ENCODE measurements at regions not wholly inside any gene's neighbourhood (a gene's known extent, or its start where the extent isn't known, plus 50 kb on each side); places are given as distances from the start of the nearest gene placed in this dataset.

DNA sequence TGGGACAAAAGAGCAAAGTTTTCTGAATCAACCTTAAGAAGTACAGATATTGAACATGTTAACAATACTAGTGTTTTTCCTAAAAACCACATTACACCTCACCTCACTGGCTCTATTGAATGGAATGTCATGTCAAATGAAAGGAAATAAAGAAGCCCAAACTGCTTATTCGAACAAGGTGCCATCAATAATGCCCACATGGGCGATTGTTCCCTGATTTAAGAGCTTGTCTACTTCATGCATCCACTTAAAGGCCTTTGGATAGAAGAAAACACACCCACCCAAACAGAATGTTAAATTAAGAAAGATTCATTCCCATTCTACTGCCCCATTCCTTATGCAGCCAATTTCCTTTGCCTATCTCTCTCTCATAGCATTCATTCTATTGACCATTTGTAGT is 118.5 kb upstream of the PAQR3 start:
- H2AFZ ChIP-seq (ENCODE audit: low read length) = no peak overlapping the region
- no TSS peak for BruUV-seq (replicated peaks)
- TF ChIP-seq, protein P1, sequence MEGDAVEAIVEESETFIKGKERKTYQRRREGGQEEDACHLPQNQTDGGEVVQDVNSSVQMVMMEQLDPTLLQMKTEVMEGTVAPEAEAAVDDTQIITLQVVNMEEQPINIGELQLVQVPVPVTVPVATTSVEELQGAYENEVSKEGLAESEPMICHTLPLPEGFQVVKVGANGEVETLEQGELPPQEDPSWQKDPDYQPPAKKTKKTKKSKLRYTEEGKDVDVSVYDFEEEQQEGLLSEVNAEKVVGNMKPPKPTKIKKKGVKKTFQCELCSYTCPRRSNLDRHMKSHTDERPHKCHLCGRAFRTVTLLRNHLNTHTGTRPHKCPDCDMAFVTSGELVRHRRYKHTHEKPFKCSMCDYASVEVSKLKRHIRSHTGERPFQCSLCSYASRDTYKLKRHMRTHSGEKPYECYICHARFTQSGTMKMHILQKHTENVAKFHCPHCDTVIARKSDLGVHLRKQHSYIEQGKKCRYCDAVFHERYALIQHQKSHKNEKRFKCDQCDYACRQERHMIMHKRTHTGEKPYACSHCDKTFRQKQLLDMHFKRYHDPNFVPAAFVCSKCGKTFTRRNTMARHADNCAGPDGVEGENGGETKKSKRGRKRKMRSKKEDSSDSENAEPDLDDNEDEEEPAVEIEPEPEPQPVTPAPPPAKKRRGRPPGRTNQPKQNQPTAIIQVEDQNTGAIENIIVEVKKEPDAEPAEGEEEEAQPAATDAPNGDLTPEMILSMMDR (conservative IDR thresholded peaks at IDR 0.05; ENCODE audit: low read length) = no peak
- no peak for TF ChIP-seq EZH2phosphoT487 (IDR thresholded peaks at IDR 0.05; ENCODE audit: borderline replicate concordance, low read depth, low read length)
- no peaks in the 10 kb centered on the region for H3K9me3 ChIP-seq (ENCODE audit: low read length)
- intact Hi-C loops (cut with micrococcal nuclease; ENCODE audit: unreplicated experiment) = no loop called here
- no peaks in the 10 kb centered on the region for H3K4me1 ChIP-seq (ENCODE audit: insufficient read depth, low read length, poor library complexity, severe bottlenecking)
- no peak overlapping the region for H3K4me2 ChIP-seq (ENCODE audit: low read length)
- no peak overlapping the region for H3K4me3 ChIP-seq (ENCODE audit: low read depth, low read length, poor library complexity, severe bottlenecking)
- ChIA-PET CTCF (ENCODE audit: unreplicated experiment) (no interaction called here), POLR2A (no interaction called here)
- no peaks in the 10 kb centered on the region for H3K9me2 ChIP-seq (ENCODE audit: insufficient read depth, low read length)
- DNase-seq (ENCODE audit: low spot score) = no peak
- H4K20me1 ChIP-seq (ENCODE audit: insufficient read depth, low read length) = no peaks in the 10 kb centered on the region
- no peaks in the 10 kb centered on the region for H3K36me3 ChIP-seq (ENCODE audit: insufficient read depth, low read length)
- no peak overlapping the region for H3K27ac ChIP-seq (ENCODE audit: low read depth, low read length, poor library complexity, severe bottlenecking)
- no peaks in the 10 kb centered on the region for H3K79me2 ChIP-seq (ENCODE audit: insufficient read depth, low read depth, low read length)

DNA sequence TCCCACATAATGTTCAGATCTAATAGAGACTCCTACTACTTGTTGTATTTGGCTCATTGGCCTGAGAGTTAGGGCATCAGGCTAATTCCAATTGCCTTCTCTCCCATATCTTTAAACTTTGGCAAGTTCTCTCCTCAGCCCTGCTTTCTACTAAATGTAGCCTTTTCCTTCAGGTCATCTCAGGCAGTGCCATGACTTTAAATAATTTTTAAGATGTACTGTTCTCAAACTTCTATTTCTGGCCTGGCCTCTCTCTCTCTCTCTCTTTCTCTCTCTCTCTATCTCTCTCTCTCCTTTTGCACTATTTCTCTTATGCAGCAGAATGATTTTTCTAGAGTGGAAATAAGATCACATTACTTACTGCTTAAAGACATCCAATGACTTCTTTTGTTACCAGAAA is 114.5 kb upstream of the PAQR3 start:
- H3K9me2 ChIP-seq (ENCODE audit: insufficient read depth, low read length) = no peaks in the 10 kb centered on the region
- no peaks in the 10 kb centered on the region for H3K36me3 ChIP-seq (ENCODE audit: insufficient read depth, low read length)
- H3K79me2 ChIP-seq (ENCODE audit: insufficient read depth, low read depth, low read length) = no peaks in the 10 kb centered on the region
- BruUV-seq (replicated peaks) = no TSS peak
- no peak overlapping the region for H3K4me3 ChIP-seq (ENCODE audit: low read depth, low read length, poor library complexity, severe bottlenecking)
- H2AFZ ChIP-seq (ENCODE audit: low read length) = no peak overlapping the region
- intact Hi-C loops (cut with micrococcal nuclease; ENCODE audit: unreplicated experiment) = no loop called here
- no peaks in the 10 kb centered on the region for H4K20me1 ChIP-seq (ENCODE audit: insufficient read depth, low read length)
- ChIA-PET CTCF (ENCODE audit: unreplicated experiment) (no interaction called here), POLR2A (no interaction called here)
- H3K27ac ChIP-seq (ENCODE audit: low read depth, low read length, poor library complexity, severe bottlenecking) = no peak overlapping the region
- TF ChIP-seq, protein P1 (conservative IDR thresholded peaks at IDR 0.05; ENCODE audit: low read length) = no peak
- no peak for TF ChIP-seq EZH2phosphoT487 (IDR thresholded peaks at IDR 0.05; ENCODE audit: borderline replicate concordance, low read depth, low read length)
- H3K9me3 ChIP-seq (ENCODE audit: low read length) = no peaks in the 10 kb centered on the region
- no peaks in the 10 kb centered on the region for H3K4me1 ChIP-seq (ENCODE audit: insufficient read depth, low read length, poor library complexity, severe bottlenecking)
- no peak overlapping the region for H3K4me2 ChIP-seq (ENCODE audit: low read length)
- DNase-seq (ENCODE audit: low spot score) = no peak

DNA sequence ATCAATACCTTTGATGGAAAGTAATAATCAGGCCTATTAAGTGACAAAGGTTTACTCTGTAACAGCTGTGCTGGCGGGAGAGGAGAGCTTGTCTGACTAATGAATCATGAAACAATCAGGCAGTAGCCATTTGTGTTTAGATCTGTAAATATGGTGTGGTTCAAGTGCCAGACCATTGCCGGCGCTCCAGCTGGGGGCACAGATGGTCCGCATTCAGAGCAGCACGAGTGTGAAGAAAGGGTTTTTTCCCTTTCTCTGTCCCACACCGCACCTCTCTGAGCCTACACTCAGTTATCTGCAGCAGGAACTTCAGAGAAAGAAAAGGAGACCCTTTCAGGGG is 111.3 kb upstream of the PAQR3 start:
- no peak for DNase-seq (ENCODE audit: low spot score)
- no peaks in the 10 kb centered on the region for H3K79me2 ChIP-seq (ENCODE audit: insufficient read depth, low read depth, low read length)
- no peaks in the 10 kb centered on the region for H3K9me3 ChIP-seq (ENCODE audit: low read length)
- BruUV-seq (replicated peaks) = no TSS peak
- H3K4me3 ChIP-seq (ENCODE audit: low read depth, low read length, poor library complexity, severe bottlenecking) = no peak overlapping the region
- no peaks in the 10 kb centered on the region for H4K20me1 ChIP-seq (ENCODE audit: insufficient read depth, low read length)
- no peak overlapping the region for H3K4me2 ChIP-seq (ENCODE audit: low read length)
- intact Hi-C loops (cut with micrococcal nuclease; ENCODE audit: unreplicated experiment) = no loop called here
- H2AFZ ChIP-seq (ENCODE audit: low read length) = no peak overlapping the region
- no peak overlapping the region for H3K27ac ChIP-seq (ENCODE audit: low read depth, low read length, poor library complexity, severe bottlenecking)
- no peaks in the 10 kb centered on the region for H3K4me1 ChIP-seq (ENCODE audit: insufficient read depth, low read length, poor library complexity, severe bottlenecking)
- CTCF ChIA-PET (ENCODE audit: unreplicated experiment) = no interaction called here
- no peaks in the 10 kb centered on the region for H3K36me3 ChIP-seq (ENCODE audit: insufficient read depth, low read length)
- H3K9me2 ChIP-seq (ENCODE audit: insufficient read depth, low read length) = no peaks in the 10 kb centered on the region
- no peak for TF ChIP-seq EZH2phosphoT487 (IDR thresholded peaks at IDR 0.05; ENCODE audit: borderline replicate concordance, low read depth, low read length)
- TF ChIP-seq, protein P1 (conservative IDR thresholded peaks at IDR 0.05; ENCODE audit: low read length) = no peak
- POLR2A ChIA-PET = interaction anchor here (0.6 to 0.7 kb wide), 4 partner anchors 22 to 848 kb away, joined by 3 to 7 read pairs (median 3); no protein-coding TSS in a partner anchor

All from OCI-LY7 (cell line).